SK-N-SH (cell line): ENCODE measurements at regions not wholly inside any gene's neighbourhood (a gene's known extent, or its start where the extent isn't known, plus 50 kb on each side); places are given as distances from the start of the nearest gene placed in this dataset.

ENCODE experiments used
- CTCF ChIA-PET: fragments of 300-600, 350-600 bp; formaldehyde crosslinking; extraction: SDS; loops from one replicate; lab custom pipeline; 2021; lab: Yijun Ruan, JAX
- POLR2A ChIA-PET: fragments of 350-600 bp; sonication (Branson Sonifier 250); formaldehyde crosslinking; extraction: SDS; loops from one replicate; lab custom pipeline; 2020; ENCODE audit warnings: antibody characterized with exemption, inconsistent platforms; lab: Yijun Ruan, JAX
- DNase-seq: peaks from one replicate; pipeline ENCODE4 v3.0.0; 2012
- H2AFZ ChIP-seq: fragments of 200-600 bp; sonication (generic); 2 replicates; pipeline ENCODE4 v1.8.1; 2016; ENCODE audit warnings: antibody characterized with exemption, mild to moderate bottlenecking, low read depth
- H3F3A ChIP-seq: fragments of 200-600 bp; sonication (generic); replicated peaks from 2 replicates; pipeline ENCODE3; 2016; ENCODE audit warnings: antibody characterized with exemption, mild to moderate bottlenecking; ENCODE audit not compliant: insufficient read depth
- H3K27ac ChIP-seq, 2 experiments: fragments of 200-500 bp in 1 of 2; fragments of 200-600 bp in 1 of 2; sonication (Bioruptor generic) in 1 of 2; sonication (generic), shearing (Covaris generic) in 1 of 2; 2 replicates each; pipeline versions ENCODE4 v1.5.1 to v1.6.1; 2014 to 2016; ENCODE audit warnings: low read depth in 2 of 2, inconsistent platforms in 1 of 2, low read length in 1 of 2, mild to moderate bottlenecking in 1 of 2, mixed read lengths in 1 of 2
- H3K27me3 ChIP-seq: fragments of 200-600 bp; sonication (generic), shearing (Covaris generic); 2 replicates; pipeline ENCODE4 v1.6.1; 2016; ENCODE audit warnings: mixed run types; ENCODE audit not compliant: insufficient read depth
- H3K36me3 ChIP-seq, 2 experiments: fragments of 200-500 bp in 1 of 2; fragments of 200-600 bp in 1 of 2; sonication (Bioruptor generic) in 1 of 2; sonication (generic) in 1 of 2; replicated peaks in 1 of 2; 2 replicates each; pipeline versions ENCODE3 to v1.5.1; 2014 to 2016; ENCODE audit warnings: low read length in 1 of 2, mild to moderate bottlenecking in 1 of 2; ENCODE audit not compliant: insufficient read depth in 2 of 2, control insufficient read depth in 1 of 2
- H3K4me1 ChIP-seq, 2 experiments: fragments of 200-500 bp in 1 of 2; fragments of 200-600 bp in 1 of 2; sonication (Bioruptor generic) in 1 of 2; sonication (generic), shearing (Covaris generic) in 1 of 2; 2 replicates each; pipeline versions ENCODE4 v1.5.1 to v1.6.1; 2014 to 2016; ENCODE audit warnings: low read depth in 1 of 2, low read length in 1 of 2, mixed run types in 1 of 2; ENCODE audit not compliant: insufficient read depth in 2 of 2, control insufficient read depth in 1 of 2
- H3K4me2 ChIP-seq: fragments of 200-600 bp; sonication (generic), shearing (Covaris generic); 2 replicates; pipeline ENCODE4 v1.6.1; 2017; ENCODE audit warnings: mixed run types
- H3K4me3 ChIP-seq, 2 experiments: fragments of 200-500 bp in 1 of 2; fragments of 200-600 bp in 1 of 2; sonication (Bioruptor generic) in 1 of 2; sonication (generic), shearing (Covaris generic) in 1 of 2; 2 replicates each; pipeline versions ENCODE4 v1.5.1 to v1.8.1; 2014 to 2016; ENCODE audit warnings: low read depth in 2 of 2, inconsistent platforms in 1 of 2, low read length in 1 of 2, mild to moderate bottlenecking in 1 of 2, mixed read lengths in 1 of 2, moderate library complexity in 1 of 2
- H3K79me2 ChIP-seq: fragments of 200-600 bp; sonication (generic); 2 replicates; pipeline ENCODE4 v1.8.1; 2017; ENCODE audit warnings: mild to moderate bottlenecking; ENCODE audit not compliant: insufficient read depth
- H3K9ac ChIP-seq: fragments of 200-600 bp; sonication (generic); 2 replicates; pipeline ENCODE4 v1.6.1; 2017; ENCODE audit warnings: mixed run types
- H3K9me2 ChIP-seq: fragments of 200-600 bp; sonication (generic); 2 replicates; pipeline ENCODE4 v1.6.1; 2017; ENCODE audit warnings: mixed run types
- H3K9me3 ChIP-seq: fragments of 200-600 bp; sonication (generic); 2 replicates; pipeline ENCODE4 v1.6.1; 2017; ENCODE audit warnings: mixed run types, mild to moderate bottlenecking, moderate library complexity
- H4K20me1 ChIP-seq: fragments of 200-600 bp; sonication (generic); 2 replicates; pipeline ENCODE4 v1.6.1; 2017; ENCODE audit warnings: mild to moderate bottlenecking, mixed run types; ENCODE audit not compliant: insufficient read depth
- CTCF ChIP-seq: fragments of 200-600 bp; sonication (generic); IDR thresholded peaks from 2 replicates; pipeline ENCODE4 v1.6.1; 2017; ENCODE audit warnings: antibody characterized with exemption, mild to moderate bottlenecking, moderate library complexity
- ELF1 ChIP-seq: IDR thresholded peaks from 2 replicates; pipeline ENCODE4 v1.4.0; 2012
- EP300 ChIP-seq, 2 experiments: IDR thresholded peaks; 2 replicates each; pipeline versions ENCODE4 v1.4.0 to v1.6.1; 2012; ENCODE audit warnings: borderline replicate concordance in 1 of 2, low read depth in 1 of 2, low read length in 1 of 2
- EZH2phosphoT487 ChIP-seq: fragments of 200-600 bp; sonication (generic); IDR thresholded peaks from 2 replicates; pipeline ENCODE4 v1.6.1; 2017; ENCODE audit warnings: low read depth, mixed run types, mild to moderate bottlenecking, antibody characterized with exemption, moderate library complexity, borderline replicate concordance
- FOXJ3 ChIP-seq: sonication (generic); formaldehyde crosslinking; IDR thresholded peaks from 2 replicates; pipeline ENCODE4 v1.5.1; 2020; ENCODE audit warnings: mild to moderate bottlenecking, missing genetic modification reagents
- FOXM1 ChIP-seq: IDR thresholded peaks from 2 replicates; pipeline ENCODE4 v1.4.0; 2012; ENCODE audit warnings: low read depth, mild to moderate bottlenecking
- GATA2 ChIP-seq: sonication (generic); formaldehyde crosslinking; IDR thresholded peaks from 2 replicates; pipeline ENCODE4 v1.5.0; 2020; ENCODE audit warnings: mild to moderate bottlenecking, missing genetic modification reagents
- JUND ChIP-seq: IDR thresholded peaks from 2 replicates; pipeline ENCODE4 v1.4.0; 2012
- MEF2A ChIP-seq: IDR thresholded peaks from 2 replicates; pipeline ENCODE4 v1.4.0; 2012; ENCODE audit warnings: low read depth, borderline replicate concordance
- NFIC ChIP-seq: IDR thresholded peaks from 2 replicates; pipeline ENCODE4 v1.4.0; 2012; ENCODE audit warnings: borderline replicate concordance
- NRF1 ChIP-seq: IDR thresholded peaks from 2 replicates; pipeline ENCODE4 v1.6.1; 2012; ENCODE audit warnings: low read depth, mild to moderate bottlenecking, low read length
- POLR2AphosphoS5 ChIP-seq: IDR thresholded peaks from 2 replicates; pipeline ENCODE4 v1.6.1; 2012; ENCODE audit warnings: low read depth, low read length
- RCOR1 ChIP-seq: fragments of 150-350 bp; IDR thresholded peaks from 2 replicates; pipeline ENCODE4 v1.6.1; 2017; ENCODE audit warnings: antibody characterized with exemption, low read length
- RFX5 ChIP-seq: IDR thresholded peaks from 2 replicates; pipeline ENCODE4 v1.6.1; 2012; ENCODE audit warnings: mild to moderate bottlenecking, improper control_type of control experiment, low read length
- RXRA ChIP-seq: IDR thresholded peaks from 2 replicates; pipeline ENCODE4 v1.4.0; 2012; ENCODE audit warnings: low read depth, mild to moderate bottlenecking, borderline replicate concordance
- TCF12 ChIP-seq: IDR thresholded peaks from 2 replicates; pipeline ENCODE4 v1.4.0; 2012
- TEAD4 ChIP-seq: IDR thresholded peaks from 2 replicates; pipeline ENCODE4 v1.4.0; 2012; ENCODE audit warnings: mild to moderate bottlenecking, borderline replicate concordance; ENCODE audit not compliant: insufficient read depth
- YY1 ChIP-seq: IDR thresholded peaks from 2 replicates; pipeline ENCODE4 v1.4.0; 2012; ENCODE audit warnings: low read depth, mild to moderate bottlenecking
- WGBS: methylation state at CpG from one replicate; pipeline ENCODE4 v1.1.6; 2017; ENCODE audit warnings: low lambda C conversion rate; 5-methylcytosine and 5-hydroxymethylcytosine counted together
- TF ChIP-seq, protein P1 (sequence below): IDR thresholded peaks from 2 replicates; pipeline ENCODE4 v1.4.0; 2012; ENCODE audit warnings: low read depth
- TF ChIP-seq, protein P2 (sequence below): fragments of 150-350 bp; IDR thresholded peaks from 2 replicates; pipeline ENCODE4 v1.6.1; 2016; ENCODE audit warnings: mild to moderate bottlenecking, low read depth, low read length
- TF ChIP-seq, protein P3 (sequence below): IDR thresholded peaks from 2 replicates; pipeline ENCODE4 v1.4.0; 2012; ENCODE audit warnings: low read depth, borderline replicate concordance

GRCh38 chr7:18189500-18190126, 162.0 kb upstream of the PRPS1L1 start (continued):
- TF ChIP-seq RFX5 (no peak), POLR2AphosphoS5 (no peak)
- TF ChIP-seq, all 33 proteins: peak for 0

DNA sequence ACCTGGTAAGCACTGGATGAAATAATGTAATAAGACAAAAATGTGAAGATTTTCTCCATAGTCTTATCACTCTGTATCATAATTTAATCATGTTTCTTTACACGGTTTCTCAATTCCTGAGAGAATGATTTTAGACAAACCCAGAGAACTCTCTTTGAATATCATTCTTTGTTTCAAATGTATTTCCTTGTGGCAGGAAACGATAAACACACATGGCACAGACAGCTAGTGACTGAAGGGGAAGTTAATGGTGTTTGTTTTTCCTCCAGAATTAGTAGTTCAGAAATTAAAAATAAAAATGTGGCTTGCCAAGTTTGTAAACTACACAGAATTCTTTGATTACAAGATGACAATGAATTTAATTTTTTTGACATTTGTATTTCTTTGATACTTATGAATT, 163.7 kb upstream of the PRPS1L1 start:
- Histone ChIP-seq H3F3A (no peaks in the 10 kb centered on the region), H3K4me2 (no peak overlapping the region), H4K20me1 (no peaks in the 10 kb centered on the region), H3K4me3 (no peak overlapping the region), H3K79me2 (no peaks in the 10 kb centered on the region), H3K27ac (no peak overlapping the region), H3K9me2 (no peaks in the 10 kb centered on the region), H2AFZ (no peak overlapping the region), H3K9ac (no peak overlapping the region), H3K27me3 (peaks cover 7% of the 10 kb centered on the region; the same call in 1 of the 2 replicates), H3K9me3 (no peaks in the 10 kb centered on the region), H3K36me3 (no peaks in the 10 kb centered on the region), H3K4me1 (no peaks in the 10 kb centered on the region; a peak in 1 of 4 replicates)
- CTCF ChIA-PET: interaction anchor here (0.7 to 2.4 kb wide), 3 partner anchors 15 to 421 kb away, joined by 3 to 12 read pairs (median 4); no protein-coding TSS in a partner anchor
- 5% methylated on average over 2 of the region's 2 CpGs for WGBS
- no peak for DNase-seq
- POLR2A ChIA-PET: no interaction called here
- TF ChIP-seq RCOR1 (no peak), NFIC (no peak), ELF1 (no peak), NRF1 (no peak)

DNA sequence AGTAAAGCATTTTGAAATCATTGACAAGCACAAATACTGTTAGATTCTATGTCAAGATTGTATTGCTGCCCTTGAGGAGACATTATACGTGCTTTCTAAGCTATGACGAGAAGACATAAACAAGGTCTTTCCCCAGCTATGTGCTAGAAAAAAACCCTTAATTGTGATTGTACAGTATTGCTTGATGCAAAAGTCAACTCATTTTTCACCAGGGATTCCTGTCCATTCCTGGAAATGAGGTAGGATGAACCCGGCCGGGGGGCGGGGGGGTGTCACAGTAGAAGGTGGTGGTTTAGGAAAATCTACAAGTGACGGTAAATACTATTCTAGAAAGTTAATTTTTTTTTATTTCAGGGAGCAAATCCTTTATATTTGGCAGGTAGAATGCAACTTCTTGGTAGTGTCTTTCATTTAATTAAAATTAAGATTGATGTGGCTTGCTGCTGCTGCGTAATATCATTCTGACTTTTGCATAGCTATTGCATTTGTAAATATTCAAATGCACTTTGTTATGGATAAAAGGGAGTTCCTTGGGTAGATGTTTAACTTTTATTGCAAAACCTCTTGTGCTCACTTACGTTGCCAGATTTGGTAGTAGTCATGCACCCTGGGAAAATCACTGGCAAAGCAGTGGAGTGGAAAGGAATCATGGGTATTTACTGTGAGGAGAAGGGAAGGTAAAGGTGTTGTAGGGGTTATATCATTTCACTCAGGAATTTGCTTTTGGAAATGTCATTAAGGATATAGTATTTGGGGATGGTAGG, 164.4 kb upstream of the PRPS1L1 start:
- H3K9ac ChIP-seq: no peak overlapping the region
- no peaks in the 10 kb centered on the region for H3K79me2 ChIP-seq
- no peaks in the 10 kb centered on the region; a peak in 1 of 4 replicates for H3K4me1 ChIP-seq
- TF ChIP-seq CTCF: no peak
- TF ChIP-seq FOXJ3 (CRISPR knock-in tag): no peak
- no peak for TF ChIP-seq GATA2 (CRISPR knock-in tag)
- TF ChIP-seq, protein P1, sequence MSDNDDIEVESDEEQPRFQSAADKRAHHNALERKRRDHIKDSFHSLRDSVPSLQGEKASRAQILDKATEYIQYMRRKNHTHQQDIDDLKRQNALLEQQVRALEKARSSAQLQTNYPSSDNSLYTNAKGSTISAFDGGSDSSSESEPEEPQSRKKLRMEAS: no peak
- no peak for TF ChIP-seq YY1
- TF ChIP-seq, protein P2, sequence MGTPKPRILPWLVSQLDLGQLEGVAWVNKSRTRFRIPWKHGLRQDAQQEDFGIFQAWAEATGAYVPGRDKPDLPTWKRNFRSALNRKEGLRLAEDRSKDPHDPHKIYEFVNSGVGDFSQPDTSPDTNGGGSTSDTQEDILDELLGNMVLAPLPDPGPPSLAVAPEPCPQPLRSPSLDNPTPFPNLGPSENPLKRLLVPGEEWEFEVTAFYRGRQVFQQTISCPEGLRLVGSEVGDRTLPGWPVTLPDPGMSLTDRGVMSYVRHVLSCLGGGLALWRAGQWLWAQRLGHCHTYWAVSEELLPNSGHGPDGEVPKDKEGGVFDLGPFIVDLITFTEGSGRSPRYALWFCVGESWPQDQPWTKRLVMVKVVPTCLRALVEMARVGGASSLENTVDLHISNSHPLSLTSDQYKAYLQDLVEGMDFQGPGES: no peak
- TF ChIP-seq TEAD4: no peak
- TF ChIP-seq EP300 (IDR thresholded peaks at IDR 0.05; ENCODE audit: borderline replicate concordance in 1 of 2, low read depth in 1 of 2, low read length in 1 of 2): no peak
- no peak for TF ChIP-seq NFIC
- TF ChIP-seq RCOR1: no peak
- TF ChIP-seq RXRA: no peak
- no peak for TF ChIP-seq JUND
- no peak for TF ChIP-seq TCF12
- TF ChIP-seq FOXM1: no peak
- TF ChIP-seq, protein P3, sequence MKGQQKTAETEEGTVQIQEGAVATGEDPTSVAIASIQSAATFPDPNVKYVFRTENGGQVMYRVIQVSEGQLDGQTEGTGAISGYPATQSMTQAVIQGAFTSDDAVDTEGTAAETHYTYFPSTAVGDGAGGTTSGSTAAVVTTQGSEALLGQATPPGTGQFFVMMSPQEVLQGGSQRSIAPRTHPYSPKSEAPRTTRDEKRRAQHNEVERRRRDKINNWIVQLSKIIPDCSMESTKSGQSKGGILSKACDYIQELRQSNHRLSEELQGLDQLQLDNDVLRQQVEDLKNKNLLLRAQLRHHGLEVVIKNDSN: no peak
- no peak for TF ChIP-seq EZH2phosphoT487
- TF ChIP-seq MEF2A: no peak
- no peaks in the 10 kb centered on the region for H3F3A ChIP-seq
- no peak overlapping the region for H3K27ac ChIP-seq
- no peak overlapping the region for H3K4me3 ChIP-seq
- H3K36me3 ChIP-seq: no peaks in the 10 kb centered on the region
- no peak overlapping the region for H2AFZ ChIP-seq
- no peaks in the 10 kb centered on the region for H3K9me2 ChIP-seq
- ChIA-PET POLR2A (no interaction called here), CTCF (interaction anchor here (0.7 to 2.4 kb wide), 4 partner anchors 16 to 422 kb away, joined by 3 to 12 read pairs (median 4); no protein-coding TSS in a partner anchor)
- no peak overlapping the region for H3K4me2 ChIP-seq
- no peak for DNase-seq
- H4K20me1 ChIP-seq: no peaks in the 10 kb centered on the region
- H3K9me3 ChIP-seq: no peaks in the 10 kb centered on the region
- H3K27me3 ChIP-seq: peaks cover 7% of the 10 kb centered on the region; the same call in 1 of the 2 replicates
- WGBS: 17% methylated on average over 8 of the region's 8 CpGs
